ENCODE measurements at regions not wholly inside any gene's neighbourhood (a gene's known extent, or its start where the extent isn't known, plus 50 kb on each side); places are given as distances from the start of the nearest gene placed in this dataset.
A peak's percentile ranks its signal among the peaks of the same experiment; 100 is the strongest.

DNA sequence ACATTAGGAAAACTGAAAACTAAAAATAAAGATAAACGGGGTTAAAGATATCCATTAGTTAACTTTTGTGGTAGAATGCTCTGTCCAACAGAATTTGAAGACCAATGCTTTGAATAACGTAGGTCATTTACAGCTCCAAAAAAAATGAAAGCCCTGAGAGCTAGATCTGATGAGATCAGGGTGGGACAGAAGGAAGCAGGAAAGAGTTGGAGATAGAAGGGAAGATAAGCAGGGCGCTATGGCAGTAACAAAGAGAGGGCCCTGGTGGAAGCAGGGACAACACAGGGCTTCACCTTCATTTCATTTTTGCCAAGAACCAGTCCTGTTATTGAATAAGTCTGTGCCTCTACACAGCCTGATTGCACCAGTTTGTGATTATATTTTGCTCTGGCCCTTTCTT is 51.0 kb upstream of the RGS8 start:
- no peak for DNase-seq (ENCODE audit: low read depth, low spot score)

DNA sequence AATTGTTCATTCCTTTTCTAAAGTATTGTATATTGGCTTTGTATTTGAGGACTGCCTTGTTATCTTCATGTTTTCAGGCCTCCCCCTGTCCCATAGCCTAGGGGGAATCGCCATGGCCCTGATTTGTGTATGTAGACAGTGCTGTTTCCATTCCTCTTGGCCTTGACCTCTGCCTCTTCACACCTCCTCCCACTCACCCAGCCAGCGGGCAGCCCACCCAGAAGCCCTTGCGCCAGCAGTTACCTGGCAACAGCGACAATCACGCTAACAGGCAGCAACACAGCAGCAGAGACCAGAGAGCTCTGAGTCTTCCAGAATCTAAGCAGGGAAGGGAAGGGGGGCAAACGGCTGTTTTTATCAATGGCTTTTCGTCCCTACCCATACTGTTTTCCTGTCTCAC is 50.0 kb upstream of the NPL start:
- peak; percentile 78 for DNase-seq (ENCODE audit: low read depth, low spot score)

Measured in ELF-1 (cell line).